Activated naive CD4-positive, alpha-beta T cell treated with anti-CD3 and anti-CD28 coated beads, Interleukin-2, amount 50 U/mL, for 72 hours (primary cell): ENCODE measurements at regions not wholly inside any gene's neighbourhood (a gene's known extent, or its start where the extent isn't known, plus 50 kb on each side); places are given as distances from the start of the nearest gene placed in this dataset.

Experiments
- ATAC-seq, 2 donors: fragments of 150-1000 bp; cut with Tn5 transposase; 2 replicates each; pipeline ENCODE4 v1.10.0; 2021; ENCODE audit warnings: mild to moderate bottlenecking in 2 of 2, moderate library complexity in 2 of 2
- DNase-seq, 2 donors: peaks; one replicate each; pipeline ENCODE4 v3.0.0; 2021 to 2022; ENCODE audit warnings: low spot score in 2 of 2
- H3K27ac Mint-ChIP-seq, 2 donors: one replicate each; pipeline ENCODE4 v1.8.0; 2022; ENCODE audit warnings: mild to moderate bottlenecking in 2 of 2, mixed read lengths in 2 of 2
- H3K36me3 Mint-ChIP-seq, 2 donors: one replicate each; pipeline ENCODE4 v1.8.0; 2022; ENCODE audit warnings: mixed read lengths in 2 of 2
- H3K9me3 Mint-ChIP-seq, 2 donors: one replicate each; pipeline ENCODE4 v1.8.0; 2022; ENCODE audit warnings: mixed read lengths in 2 of 2

GRCh38 chr5:82340799-82341198 is 62.6 kb upstream of the RPS23 start:
- Mint-ChIP-seq H3K27ac (no peak overlapping the region), H3K36me3 (no peaks in the 10 kb centered on the region), H3K9me3 (no peaks in the 10 kb centered on the region)
- ATAC-seq (peak in 1 of 2 donors; percentile 59), DNase-seq (no peak)

DNA sequence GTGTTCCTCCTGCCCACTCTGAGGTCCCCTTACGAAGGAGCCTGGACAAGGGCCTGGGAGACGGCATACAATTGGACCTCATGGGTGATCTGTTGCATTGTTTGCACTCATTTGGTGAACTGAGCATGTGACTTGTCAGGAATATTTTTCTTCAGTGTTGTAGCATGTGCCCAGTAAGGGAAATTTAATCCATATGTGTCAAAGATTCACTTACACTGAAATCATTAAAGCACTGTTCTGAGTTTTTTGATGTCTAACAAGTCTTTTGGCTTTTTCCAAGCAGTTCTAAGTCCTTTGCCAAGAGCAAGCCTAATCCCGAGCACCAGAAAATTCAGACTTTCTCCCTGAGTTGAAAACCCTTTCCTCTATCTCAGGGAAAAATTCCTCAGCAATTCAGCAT is 61.6 kb upstream of the RPS23 start:
- no peak for DNase-seq
- Mint-ChIP-seq H3K9me3 (no peaks in the 10 kb centered on the region), H3K27ac (no peak overlapping the region), H3K36me3 (no peaks in the 10 kb centered on the region)
- no peak for ATAC-seq

- Mint-ChIP-seq H3K9me3 (no peaks in the 10 kb centered on the region), H3K36me3 (no peaks in the 10 kb centered on the region), H3K27ac (no peak overlapping the region)
- no peak for DNase-seq
- no peak for ATAC-seq
These were observed 60.7 kb upstream of the RPS23 start for GRCh38 chr5:82338771-82339373.

- Mint-ChIP-seq H3K9me3 (no peaks in the 10 kb centered on the region), H3K36me3 (no peaks in the 10 kb centered on the region), H3K27ac (no peak overlapping the region)
- no peak for DNase-seq
- no peak for ATAC-seq
These were observed 58.8 kb upstream of the RPS23 start for GRCh38 chr5:82336959-82337351.

GRCh38 chr5:82336226-82336958 is 58.2 kb upstream of the RPS23 start:
- no peaks in the 10 kb centered on the region for H3K9me3 Mint-ChIP-seq
- H3K27ac Mint-ChIP-seq, result no peak overlapping the region
- no peaks in the 10 kb centered on the region for H3K36me3 Mint-ChIP-seq
- no peak for ATAC-seq
- no peak for DNase-seq

DNA sequence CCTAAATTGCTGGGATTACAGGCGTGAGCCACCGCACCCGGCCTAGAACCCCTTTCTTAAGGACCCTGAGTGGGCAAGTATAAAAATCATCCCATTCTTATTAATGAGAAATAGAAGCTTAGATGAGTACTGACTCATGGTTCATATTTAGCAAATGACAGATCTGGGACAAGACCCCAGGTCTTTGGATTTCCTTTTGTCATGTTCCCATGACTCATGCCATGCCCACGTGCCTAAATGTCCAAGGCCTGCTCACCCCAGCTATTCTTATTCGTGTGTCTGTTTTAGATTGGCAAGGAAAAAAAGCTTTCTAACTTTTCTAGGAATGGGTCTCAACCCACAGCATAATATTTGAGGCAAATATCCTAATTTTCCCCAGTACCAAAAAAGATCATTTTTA is 57.7 kb upstream of the RPS23 start:
- Mint-ChIP-seq H3K9me3 (no peaks in the 10 kb centered on the region), H3K27ac (no peak overlapping the region), H3K36me3 (no peaks in the 10 kb centered on the region)
- ATAC-seq, result no peak
- DNase-seq, result no peak

GRCh38 chr5:82334856-82335255 is 56.7 kb upstream of the RPS23 start:
- ATAC-seq, result no peak
- no peaks in the 10 kb centered on the region for H3K36me3 Mint-ChIP-seq
- no peak for DNase-seq

GRCh38 chr5:82334085-82334692 is 56.0 kb upstream of the RPS23 start:
- no peak overlapping the region for H3K27ac Mint-ChIP-seq
- H3K9me3 Mint-ChIP-seq, result no peaks in the 10 kb centered on the region
- DNase-seq, result no peak
- no peak for ATAC-seq
- no peaks in the 10 kb centered on the region for H3K36me3 Mint-ChIP-seq

More at GRCh38 chr5:82334856-82335255, 56.7 kb upstream of the RPS23 start:
- no peaks in the 10 kb centered on the region for H3K9me3 Mint-ChIP-seq
- no peak overlapping the region for H3K27ac Mint-ChIP-seq

DNA sequence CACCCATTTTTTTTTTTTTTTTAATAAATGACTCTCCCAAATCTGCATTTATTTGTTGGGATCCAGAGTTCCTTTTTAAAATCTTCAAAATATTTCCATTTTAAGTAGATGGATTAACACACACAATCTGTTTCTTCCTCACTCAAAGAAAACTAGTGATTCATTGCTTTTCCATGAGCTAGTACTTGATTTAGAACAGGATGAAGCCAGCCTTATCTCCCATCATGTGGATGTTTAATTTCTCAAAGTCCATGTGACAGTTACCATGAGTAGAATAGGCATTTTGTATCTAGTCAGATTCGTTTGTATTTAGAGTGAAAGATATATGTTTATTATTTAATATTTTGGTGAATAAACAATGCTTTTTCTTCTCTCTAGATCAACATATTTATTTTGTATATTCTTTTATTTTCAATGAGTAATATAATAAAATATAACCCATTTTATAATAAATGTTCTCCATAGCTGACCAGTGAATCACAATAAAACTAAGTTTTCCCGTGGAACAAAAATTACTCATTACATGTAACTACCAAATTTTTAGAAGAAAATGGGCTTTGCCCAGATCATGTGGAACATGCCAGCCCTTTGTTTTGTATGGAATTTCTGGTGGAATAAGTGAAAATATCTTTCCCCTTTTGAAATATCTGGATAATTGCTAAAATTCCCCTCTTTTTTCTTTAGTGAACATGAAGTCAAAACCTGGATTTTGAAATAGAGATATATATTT is 54.9 kb upstream of the RPS23 start:
- no peak for ATAC-seq

DNA sequence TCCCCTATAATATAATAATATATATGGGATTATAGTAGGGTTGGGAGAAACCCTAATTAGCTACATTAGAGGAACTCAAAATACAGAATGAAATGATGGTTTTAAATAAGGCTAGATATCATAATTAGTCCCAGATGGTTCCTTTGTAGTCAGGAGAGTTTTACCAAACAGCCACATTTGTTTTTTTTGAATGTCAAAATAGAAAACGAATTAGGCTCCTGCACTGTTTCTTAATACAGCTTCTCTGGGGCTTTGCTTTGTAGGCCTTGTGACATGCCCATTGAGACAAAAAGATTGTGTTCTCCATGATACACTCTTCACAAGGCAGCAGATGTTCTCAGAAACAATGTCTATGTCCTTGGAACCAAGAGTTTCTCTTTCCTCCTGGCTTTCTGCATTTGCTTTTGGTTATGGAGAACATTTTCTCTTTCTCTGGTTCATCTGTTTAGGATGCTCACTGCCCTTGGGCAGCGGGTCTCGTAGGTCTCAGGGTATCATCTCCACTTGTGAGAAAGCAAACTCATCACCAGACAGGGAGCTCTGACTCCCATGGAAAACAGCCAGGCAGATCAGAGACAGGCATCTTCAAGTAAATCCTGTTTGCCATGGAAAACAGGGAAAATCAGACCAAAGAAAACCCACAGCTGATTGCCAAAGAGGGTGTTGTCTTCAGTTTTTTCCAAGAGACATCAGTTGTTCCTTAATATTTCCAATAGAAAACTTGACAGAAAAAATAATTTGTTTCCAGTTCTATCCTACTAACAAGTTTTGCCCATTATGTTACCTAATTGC is 54.1 kb upstream of the RPS23 start:
- no peaks in the 10 kb centered on the region for H3K36me3 Mint-ChIP-seq
- DNase-seq (no peak), ATAC-seq (no peak)
- peaks cover 0 to 4% of the 10 kb centered on the region in 2 donors for H3K9me3 Mint-ChIP-seq
- H3K27ac Mint-ChIP-seq, result no peak overlapping the region

More for the DNA sequence above, 54.9 kb upstream of the RPS23 start:
- peaks cover 0 to 4% of the 10 kb centered on the region in 2 donors for H3K9me3 Mint-ChIP-seq
- no peak overlapping the region for H3K27ac Mint-ChIP-seq
- no peak for DNase-seq
- H3K36me3 Mint-ChIP-seq, result no peaks in the 10 kb centered on the region

- no peak for ATAC-seq
- Mint-ChIP-seq H3K9me3 (peaks cover 0 to 4% of the 10 kb centered on the region in 2 donors), H3K27ac (no peak overlapping the region), H3K36me3 (no peaks in the 10 kb centered on the region)
- no peak for DNase-seq
These were observed 53.4 kb upstream of the RPS23 start for GRCh38 chr5:82331557-82331956.

DNA sequence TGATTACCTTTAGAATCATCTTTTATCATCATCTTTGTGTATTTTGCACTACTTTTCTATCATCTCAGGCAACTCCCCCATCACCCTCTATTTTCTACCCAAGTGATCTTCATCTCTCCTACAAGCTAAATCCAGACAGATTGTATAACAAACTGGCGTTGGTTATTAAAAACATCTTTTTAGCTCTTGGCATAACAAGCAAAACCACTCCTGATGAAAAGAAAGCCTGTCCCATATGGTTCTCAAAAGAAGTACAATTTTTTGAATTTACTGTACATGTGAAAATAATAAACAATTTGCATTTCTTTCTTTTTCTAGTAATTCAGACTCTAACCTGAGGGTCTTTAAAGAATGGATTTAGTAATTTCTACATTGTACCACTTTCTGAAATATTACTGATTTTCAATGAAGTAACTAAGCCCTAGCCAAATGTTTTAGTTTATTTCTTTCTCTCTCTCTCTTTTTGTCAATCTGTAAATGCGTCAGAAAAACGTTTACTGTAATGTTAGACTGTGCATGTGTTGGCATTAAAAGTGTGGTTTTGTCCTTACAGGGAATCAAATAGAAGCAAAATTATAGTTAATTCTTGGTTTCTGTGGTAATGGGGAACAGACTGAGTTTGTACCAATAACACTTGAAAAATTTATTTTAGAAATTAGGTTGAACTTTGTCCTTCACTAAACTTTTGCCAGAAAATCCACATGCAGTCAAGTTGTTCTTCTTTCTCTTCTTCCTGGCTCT is 52.5 kb upstream of the RPS23 start:
- Mint-ChIP-seq H3K27ac (no peak overlapping the region), H3K9me3 (peaks cover 0 to 4% of the 10 kb centered on the region in 2 donors), H3K36me3 (no peaks in the 10 kb centered on the region)
- DNase-seq, result no peak
- no peak for ATAC-seq

DNA sequence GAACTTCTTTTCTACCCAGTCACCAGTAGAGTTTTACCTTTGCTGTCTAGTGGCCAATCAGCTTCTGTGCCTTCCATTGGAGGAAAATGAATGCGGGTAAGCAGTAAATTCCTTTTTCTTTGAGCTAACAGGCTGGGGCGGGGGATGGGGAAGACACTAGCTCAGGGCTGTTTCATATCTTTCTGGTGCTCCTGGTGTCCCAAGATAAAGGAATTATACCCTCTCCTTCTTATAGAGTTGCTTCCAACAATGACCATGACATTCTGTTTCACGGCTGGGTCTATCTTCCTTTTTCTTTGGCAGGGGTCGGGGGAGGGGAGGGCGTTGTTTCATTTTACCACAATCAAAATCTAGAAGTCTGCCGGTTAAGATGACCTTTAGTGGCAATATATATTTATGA is 51.2 kb upstream of the RPS23 start:
- H3K27ac Mint-ChIP-seq, result no peak overlapping the region
- ATAC-seq (no peak), DNase-seq (no peak)
- peaks cover 0 to 4% of the 10 kb centered on the region in 2 donors for H3K9me3 Mint-ChIP-seq
- no peaks in the 10 kb centered on the region for H3K36me3 Mint-ChIP-seq
